Loucy (cell line): ENCODE measurements at regions not wholly inside any gene's neighbourhood (a gene's known extent, or its start where the extent isn't known, plus 50 kb on each side); places are given as distances from the start of the nearest gene placed in this dataset.

Experiments
- CTCF ChIP-seq: fragments of 200-600 bp; sonication (generic); conservative IDR thresholded peaks from 2 replicates; pipeline ENCODE4 v1.5.1; 2014; ENCODE audit warnings: mild to moderate bottlenecking, antibody characterized with exemption, low read length
- EZH2phosphoT487 ChIP-seq: fragments of 200-600 bp; IDR thresholded peaks from 2 replicates; pipeline ENCODE4 v1.6.1; 2018; ENCODE audit warnings: antibody characterized with exemption, mild to moderate bottlenecking, moderate library complexity, borderline replicate concordance

DNA sequence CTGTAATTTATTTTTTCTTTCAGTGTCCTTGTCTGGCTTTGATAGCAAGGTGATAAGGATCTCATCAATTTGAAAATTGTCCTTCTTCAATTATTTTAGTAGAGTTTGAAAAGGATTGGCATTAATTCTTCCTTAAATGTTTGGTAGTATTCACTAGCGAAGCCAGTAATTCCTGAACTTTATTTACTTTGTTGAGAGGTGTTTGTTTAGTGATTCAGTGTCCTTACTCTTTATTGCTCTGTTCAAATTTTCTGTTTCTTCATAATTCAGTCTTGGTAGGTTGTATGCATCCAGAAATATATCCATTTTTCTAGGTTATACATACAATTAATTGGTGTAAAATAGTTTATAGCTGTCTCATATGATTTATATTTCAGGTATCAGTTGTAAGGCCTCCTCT is 676.7 kb upstream of the POU3F3 start:
- TF ChIP-seq CTCF (no peak), EZH2phosphoT487 (no peak)
